Spinal cord (tissue), 9 donors: ENCODE measurements at regions not wholly inside any gene's neighbourhood (a gene's known extent, or its start where the extent isn't known, plus 50 kb on each side); places are given as distances from the start of the nearest gene placed in this dataset.

ENCODE experiments used
- DNase-seq, 6 donors: peaks; one replicate each; pipeline versions ENCODE4 v3.0.0 to v3.0.0-alpha.2; 2013 to 2015; ENCODE audit warnings: low spot score in 6 of 6, low read depth in 4 of 6
- H3K27ac ChIP-seq: one replicate; pipeline ENCODE4 v1.5.1; 2013; ENCODE audit warnings: low read depth, low read length, control low read depth
- H3K27me3 ChIP-seq: one replicate; pipeline ENCODE4 v1.6.1; 2013; ENCODE audit warnings: low read length; ENCODE audit not compliant: control insufficient read depth, insufficient read depth
- H3K36me3 ChIP-seq: one replicate; pipeline ENCODE4 v1.6.1; 2013; ENCODE audit warnings: low read length; ENCODE audit not compliant: control insufficient read depth, insufficient read depth
- H3K4me1 ChIP-seq: one replicate; pipeline ENCODE4 v1.6.1; 2013; ENCODE audit warnings: low read length; ENCODE audit not compliant: control insufficient read depth, insufficient read depth
- H3K4me3 ChIP-seq: one replicate; pipeline ENCODE4 v1.5.1; 2013; ENCODE audit warnings: low read depth, low read length, control low read depth
- H3K9me3 ChIP-seq: one replicate; pipeline ENCODE4 v1.6.1; 2013; ENCODE audit warnings: low read length; ENCODE audit not compliant: control insufficient read depth, insufficient read depth
- WGBS: methylation state at CpG from one replicate; pipeline ENCODE4 v1.1.5; 2013; ENCODE audit warnings: missing lambda C conversion rate; ENCODE audit not compliant: insufficient coverage; 5-methylcytosine and 5-hydroxymethylcytosine counted together
- donor health status: healthy.

DNA sequence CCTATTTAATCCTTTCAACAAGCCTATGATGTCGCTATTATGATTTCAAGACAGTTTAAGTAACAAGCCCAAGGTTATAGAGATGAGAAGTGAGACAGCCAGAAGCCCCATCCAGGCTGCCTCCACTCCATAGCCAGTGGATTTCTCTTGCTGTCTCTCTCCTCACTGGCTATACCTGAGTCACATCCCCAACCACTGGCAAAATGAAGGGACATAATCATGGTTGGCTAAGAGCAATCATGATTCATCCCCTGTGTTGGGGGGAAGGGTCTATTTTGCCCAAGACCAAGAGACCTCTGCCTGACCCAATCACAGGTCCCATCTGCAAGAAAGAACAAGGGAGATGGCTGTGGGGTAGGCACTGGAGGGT is 334.9 kb upstream of the GATB start:
- Histone ChIP-seq H3K4me1 (peaks cover 7% of the 10 kb centered on the region), H3K27ac (peak overlapping the region; percentile 29), H3K27me3 (peaks cover 4% of the 10 kb centered on the region), H3K9me3 (no peaks in the 10 kb centered on the region), H3K36me3 (no peaks in the 10 kb centered on the region), H3K4me3 (no peak overlapping the region)
- no peak for DNase-seq
- WGBS: no CpG with 5 or more reads among the region's 1 CpG

GRCh38 chr4:152094970-152095700 is 334.3 kb upstream of the GATB start:
- Histone ChIP-seq H3K36me3 (no peaks in the 10 kb centered on the region), H3K27me3 (peaks cover 4% of the 10 kb centered on the region), H3K4me1 (peaks cover 5% of the 10 kb centered on the region), H3K4me3 (no peak overlapping the region), H3K9me3 (no peaks in the 10 kb centered on the region), H3K27ac (peak overlapping the region; percentile 29)
- 65% methylated on average over 4 of the region's 8 CpGs for WGBS
- peak in 2 of 6 donors; percentile 38 to 74 for DNase-seq

DNA sequence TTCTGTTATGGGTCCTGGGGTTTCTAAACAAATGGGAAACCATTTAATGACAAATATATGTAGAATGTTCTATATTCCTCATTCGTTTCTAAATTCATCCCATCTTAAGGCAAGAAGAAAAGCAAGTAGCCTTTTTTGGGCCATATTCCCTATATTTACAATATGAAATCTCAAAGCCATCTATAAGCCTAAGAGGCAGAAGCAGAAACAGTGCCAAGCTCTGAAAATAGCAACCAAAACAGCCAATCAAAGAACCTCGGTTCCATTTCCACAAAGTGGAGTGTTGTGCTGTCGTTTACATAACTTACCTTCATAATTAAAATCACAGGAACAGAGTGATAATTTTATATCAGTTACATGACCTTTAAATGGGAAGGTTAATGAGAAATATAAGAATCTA is 330.6 kb upstream of the GATB start:
- H3K27me3 ChIP-seq: peaks cover 4% of the 10 kb centered on the region
- DNase-seq: peak in 1 of 6 donors; percentile 70
- H3K4me3 ChIP-seq: no peak overlapping the region
- no peak overlapping the region for H3K27ac ChIP-seq
- H3K36me3 ChIP-seq: no peaks in the 10 kb centered on the region
- H3K4me1 ChIP-seq: peaks cover 5% of the 10 kb centered on the region
- no peaks in the 10 kb centered on the region for H3K9me3 ChIP-seq
- no CpG with 5 or more reads among the region's 3 CpGs for WGBS

DNA sequence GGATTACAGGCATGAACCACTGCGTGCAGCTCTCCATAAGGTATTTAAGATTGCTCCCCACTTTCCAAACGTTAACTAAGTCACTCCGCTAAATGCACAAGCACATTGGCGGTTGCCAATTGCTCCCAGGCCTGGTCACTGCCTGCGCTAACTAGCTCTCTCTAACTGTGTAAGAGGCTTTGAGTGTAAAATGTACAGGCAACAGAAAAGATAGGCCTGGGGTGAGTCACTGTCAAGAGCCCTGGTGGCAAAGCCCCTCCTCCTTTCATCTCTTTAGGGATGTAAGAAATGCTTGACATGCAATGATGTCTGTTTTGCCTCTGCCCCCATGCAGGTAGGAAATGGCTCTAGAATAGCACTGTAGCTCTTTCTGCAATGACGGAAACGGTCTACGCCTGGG is 329.7 kb upstream of the GATB start:
- WGBS: 100% methylated on average over 2 of the region's 8 CpGs
- Histone ChIP-seq H3K27me3 (peaks cover 2% of the 10 kb centered on the region), H3K36me3 (no peaks in the 10 kb centered on the region), H3K9me3 (no peaks in the 10 kb centered on the region), H3K4me3 (no peak overlapping the region), H3K4me1 (peaks cover 5% of the 10 kb centered on the region), H3K27ac (no peak overlapping the region)
- no peak for DNase-seq

GRCh38 chr4:152089584-152089983 is 328.8 kb upstream of the GATB start:
- Histone ChIP-seq H3K27me3 (peaks cover 2% of the 10 kb centered on the region), H3K4me1 (no peaks in the 10 kb centered on the region), H3K36me3 (no peaks in the 10 kb centered on the region), H3K4me3 (no peak overlapping the region), H3K27ac (no peak overlapping the region), H3K9me3 (no peaks in the 10 kb centered on the region)
- WGBS: 23% methylated on average over 2 of the region's 2 CpGs
- DNase-seq: no peak

DNA sequence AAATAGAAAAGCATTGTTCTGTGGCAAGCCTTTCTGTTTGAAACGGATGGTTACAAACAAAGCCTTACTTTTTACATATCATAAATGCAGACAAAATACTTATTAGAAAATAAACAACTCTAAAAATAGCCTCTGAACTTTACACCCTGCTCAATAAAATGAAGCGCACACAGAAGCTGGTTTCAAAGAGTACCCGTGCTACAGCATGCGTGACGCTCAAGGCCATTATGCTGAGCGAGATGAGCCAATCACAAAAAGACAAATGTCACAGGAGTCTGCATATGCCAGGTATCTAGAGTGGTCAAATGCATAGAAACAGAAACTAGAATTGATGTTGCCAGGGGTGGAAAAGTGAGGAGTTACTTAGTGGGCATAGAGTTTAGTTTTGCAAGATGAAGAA is 326.5 kb upstream of the GATB start:
- Histone ChIP-seq H3K27me3 (peaks cover 2% of the 10 kb centered on the region), H3K4me3 (no peak overlapping the region), H3K4me1 (no peaks in the 10 kb centered on the region), H3K36me3 (no peaks in the 10 kb centered on the region), H3K9me3 (no peaks in the 10 kb centered on the region), H3K27ac (no peak overlapping the region)
- no peak for DNase-seq
- 85% methylated on average over 5 of the region's 6 CpGs for WGBS

DNA sequence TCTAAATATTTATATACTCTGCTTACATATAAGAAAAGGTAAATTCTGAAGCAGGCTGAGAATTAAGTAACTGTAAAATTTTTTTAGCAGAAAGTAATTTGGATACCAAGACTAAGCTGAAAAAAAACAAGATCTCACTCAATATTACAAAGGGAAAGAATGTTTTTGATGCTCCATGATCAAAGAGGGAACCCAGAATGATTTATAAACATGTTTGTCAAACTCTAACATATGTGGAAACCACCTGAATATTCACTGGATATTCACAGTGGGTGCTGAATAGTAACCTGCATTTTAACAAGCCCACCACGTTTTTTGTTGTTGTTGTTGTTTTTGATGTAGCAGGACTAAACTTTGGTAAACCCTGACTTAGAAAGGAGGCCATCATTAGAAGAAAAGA is 324.9 kb upstream of the GATB start:
- peaks cover 2% of the 10 kb centered on the region for H3K27me3 ChIP-seq
- H3K4me3 ChIP-seq: no peak overlapping the region
- DNase-seq: no peak
- no peaks in the 10 kb centered on the region for H3K9me3 ChIP-seq
- no peaks in the 10 kb centered on the region for H3K4me1 ChIP-seq
- H3K27ac ChIP-seq: no peak overlapping the region
- no CpG with 5 or more reads among the region's 1 CpG for WGBS
- no peaks in the 10 kb centered on the region for H3K36me3 ChIP-seq

GRCh38 chr4:152083338-152083737 is 322.5 kb upstream of the GATB start:
- H3K27ac ChIP-seq: no peak overlapping the region
- WGBS: no CpG with 5 or more reads among the region's 6 CpGs
- DNase-seq: no peak
- no peaks in the 10 kb centered on the region for H3K4me1 ChIP-seq
- H3K27me3 ChIP-seq: peaks cover 1% of the 10 kb centered on the region
- no peaks in the 10 kb centered on the region for H3K9me3 ChIP-seq
- H3K4me3 ChIP-seq: no peak overlapping the region
- no peaks in the 10 kb centered on the region for H3K36me3 ChIP-seq

GRCh38 chr4:152081024-152081423 is 320.2 kb upstream of the GATB start:
- Histone ChIP-seq H3K36me3 (no peaks in the 10 kb centered on the region), H3K27ac (no peak overlapping the region), H3K4me3 (no peak overlapping the region), H3K4me1 (no peaks in the 10 kb centered on the region), H3K27me3 (no peaks in the 10 kb centered on the region), H3K9me3 (no peaks in the 10 kb centered on the region)
- no peak for DNase-seq
- 79% methylated on average over 2 of the region's 5 CpGs for WGBS

DNA sequence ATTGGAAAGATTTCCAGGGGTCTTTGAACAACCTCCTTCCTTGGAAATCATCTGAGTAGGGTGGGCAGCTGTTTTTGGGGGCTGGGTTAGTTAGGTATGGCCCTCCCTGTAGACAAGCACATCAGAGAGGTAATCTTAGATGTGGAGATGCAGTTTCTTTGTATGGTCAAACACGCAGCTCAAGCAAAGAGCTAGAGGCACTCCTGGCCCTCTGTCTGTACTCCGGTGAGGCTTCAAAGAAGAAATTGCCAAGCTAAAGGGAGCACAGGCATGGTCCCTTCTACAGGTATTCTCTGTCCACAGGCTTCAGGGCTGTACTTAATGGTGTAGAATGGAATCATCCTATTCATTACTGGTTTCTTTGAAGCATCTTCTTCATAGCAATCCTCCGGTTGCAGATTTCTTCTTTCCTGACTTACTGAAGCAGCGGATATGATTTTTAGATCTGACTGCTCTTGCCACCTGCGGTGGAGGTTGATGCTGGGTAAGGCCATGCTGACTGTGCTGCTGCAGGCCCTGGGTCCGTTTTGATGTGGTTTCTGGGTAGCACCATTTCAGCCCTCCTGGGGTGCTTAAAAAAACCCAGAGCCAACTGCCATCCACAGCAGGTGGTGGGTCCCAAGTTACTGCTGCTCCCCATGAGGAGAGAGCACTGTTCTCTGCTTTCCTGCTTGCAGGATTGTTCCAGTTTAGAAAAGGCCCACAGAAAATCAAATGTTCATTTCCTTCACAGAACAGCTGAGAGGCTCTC is 318.9 kb upstream of the GATB start:
- no peaks in the 10 kb centered on the region for H3K4me1 ChIP-seq
- WGBS: 100% methylated on average over 4 of the region's 6 CpGs

More for the DNA sequence above, 318.9 kb upstream of the GATB start:
- no peak for DNase-seq
- no peak overlapping the region for H3K4me3 ChIP-seq
- H3K9me3 ChIP-seq: no peaks in the 10 kb centered on the region
- H3K27ac ChIP-seq: no peak overlapping the region
- H3K36me3 ChIP-seq: no peaks in the 10 kb centered on the region
- peaks cover 3% of the 10 kb centered on the region for H3K27me3 ChIP-seq
